Esophagus muscularis mucosa (tissue), 4 donors: ENCODE measurements at regions not wholly inside any gene's neighbourhood (a gene's known extent, or its start where the extent isn't known, plus 50 kb on each side); places are given as distances from the start of the nearest gene placed in this dataset.

Source experiments
- EP300 ChIP-seq: sonication (generic); formaldehyde crosslinking; IDR thresholded peaks from one replicate; pipeline ENCODE4 v1.6.1; 2017; ENCODE audit warnings: antibody characterized with exemption
- POLR2A ChIP-seq: fragments of 450-650 bp; IDR thresholded peaks from one replicate; pipeline ENCODE4 v1.6.1; 2017; ENCODE audit warnings: antibody characterized with exemption, moderate library complexity, mild to moderate bottlenecking, low read depth
- TF ChIP-seq, protein P1 (sequence below), 3 experiments: fragments of 200-600 bp in 2 of 3; fragments of 450-650 bp in 1 of 3; sonication (generic) in 2 of 3; IDR thresholded peaks; one replicate each; pipeline ENCODE4 v1.5.1; 2017 to 2019; ENCODE audit warnings: antibody characterized with exemption in 3 of 3, mild to moderate bottlenecking in 2 of 3, moderate library complexity in 1 of 3

DNA sequence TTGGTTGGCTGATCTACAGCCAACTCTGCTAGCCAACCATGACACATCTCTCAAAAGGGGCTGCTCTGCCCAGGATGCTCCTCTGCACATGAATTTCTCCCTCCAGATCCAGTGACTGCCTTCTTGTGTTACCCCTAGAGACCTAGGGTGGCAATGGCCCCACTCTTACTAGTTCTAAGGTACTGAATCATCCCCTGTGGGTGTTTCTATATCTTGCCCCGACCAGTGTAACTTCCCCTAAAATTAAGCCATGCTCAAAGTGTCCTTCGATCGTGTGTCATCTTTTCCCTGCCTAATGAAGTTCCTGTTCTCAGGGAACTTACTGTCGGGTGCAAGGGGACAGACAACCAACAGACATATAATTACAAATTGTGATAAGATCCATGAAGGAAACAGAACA is 113.3 kb downstream of the FAM76B start:
- TF ChIP-seq, protein P1, sequence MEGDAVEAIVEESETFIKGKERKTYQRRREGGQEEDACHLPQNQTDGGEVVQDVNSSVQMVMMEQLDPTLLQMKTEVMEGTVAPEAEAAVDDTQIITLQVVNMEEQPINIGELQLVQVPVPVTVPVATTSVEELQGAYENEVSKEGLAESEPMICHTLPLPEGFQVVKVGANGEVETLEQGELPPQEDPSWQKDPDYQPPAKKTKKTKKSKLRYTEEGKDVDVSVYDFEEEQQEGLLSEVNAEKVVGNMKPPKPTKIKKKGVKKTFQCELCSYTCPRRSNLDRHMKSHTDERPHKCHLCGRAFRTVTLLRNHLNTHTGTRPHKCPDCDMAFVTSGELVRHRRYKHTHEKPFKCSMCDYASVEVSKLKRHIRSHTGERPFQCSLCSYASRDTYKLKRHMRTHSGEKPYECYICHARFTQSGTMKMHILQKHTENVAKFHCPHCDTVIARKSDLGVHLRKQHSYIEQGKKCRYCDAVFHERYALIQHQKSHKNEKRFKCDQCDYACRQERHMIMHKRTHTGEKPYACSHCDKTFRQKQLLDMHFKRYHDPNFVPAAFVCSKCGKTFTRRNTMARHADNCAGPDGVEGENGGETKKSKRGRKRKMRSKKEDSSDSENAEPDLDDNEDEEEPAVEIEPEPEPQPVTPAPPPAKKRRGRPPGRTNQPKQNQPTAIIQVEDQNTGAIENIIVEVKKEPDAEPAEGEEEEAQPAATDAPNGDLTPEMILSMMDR (IDR thresholded peaks at IDR 0.05): no peak
- no peak for TF ChIP-seq POLR2A
- no peak for TF ChIP-seq EP300
